ENCODE measurements at regions not wholly inside any gene's neighbourhood (a gene's known extent, or its start where the extent isn't known, plus 50 kb on each side); places are given as distances from the start of the nearest gene placed in this dataset.

DNA sequence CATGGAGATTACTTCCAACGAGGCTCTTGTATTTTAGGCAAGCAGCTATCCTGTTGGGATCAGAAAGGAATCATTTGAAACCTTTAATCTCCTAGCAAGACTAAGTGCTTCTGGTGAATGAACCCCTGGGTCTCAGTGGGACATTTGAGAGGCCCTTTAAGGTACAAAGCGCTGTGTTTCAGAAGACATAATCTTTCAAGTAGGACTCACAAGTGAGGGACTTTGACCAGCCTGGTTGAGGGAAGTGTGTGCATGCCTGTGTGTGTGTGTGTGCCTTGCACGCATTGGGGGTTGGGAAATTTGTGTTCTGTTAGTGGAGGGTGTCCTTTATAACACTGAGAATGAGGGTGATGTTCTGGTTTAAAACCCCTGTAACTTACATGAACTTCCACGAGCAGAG is 64.4 kb upstream of the KCNG1 start:
- TF ChIP-seq, protein P1, sequence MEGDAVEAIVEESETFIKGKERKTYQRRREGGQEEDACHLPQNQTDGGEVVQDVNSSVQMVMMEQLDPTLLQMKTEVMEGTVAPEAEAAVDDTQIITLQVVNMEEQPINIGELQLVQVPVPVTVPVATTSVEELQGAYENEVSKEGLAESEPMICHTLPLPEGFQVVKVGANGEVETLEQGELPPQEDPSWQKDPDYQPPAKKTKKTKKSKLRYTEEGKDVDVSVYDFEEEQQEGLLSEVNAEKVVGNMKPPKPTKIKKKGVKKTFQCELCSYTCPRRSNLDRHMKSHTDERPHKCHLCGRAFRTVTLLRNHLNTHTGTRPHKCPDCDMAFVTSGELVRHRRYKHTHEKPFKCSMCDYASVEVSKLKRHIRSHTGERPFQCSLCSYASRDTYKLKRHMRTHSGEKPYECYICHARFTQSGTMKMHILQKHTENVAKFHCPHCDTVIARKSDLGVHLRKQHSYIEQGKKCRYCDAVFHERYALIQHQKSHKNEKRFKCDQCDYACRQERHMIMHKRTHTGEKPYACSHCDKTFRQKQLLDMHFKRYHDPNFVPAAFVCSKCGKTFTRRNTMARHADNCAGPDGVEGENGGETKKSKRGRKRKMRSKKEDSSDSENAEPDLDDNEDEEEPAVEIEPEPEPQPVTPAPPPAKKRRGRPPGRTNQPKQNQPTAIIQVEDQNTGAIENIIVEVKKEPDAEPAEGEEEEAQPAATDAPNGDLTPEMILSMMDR (IDR thresholded peaks at IDR 0.05): no peak
- TF ChIP-seq POLR2AphosphoS5 (IDR thresholded peaks at IDR 0.05): no peak
